Activated CD4-positive, alpha-beta T cell treated with anti-CD3 and anti-CD28 coated beads, Interleukin-2, amount 10 ng/mL, durations not matched to agents 24 days and 14 days (primary cell): ENCODE measurements at regions not wholly inside any gene's neighbourhood (a gene's known extent, or its start where the extent isn't known, plus 50 kb on each side); places are given as distances from the start of the nearest gene placed in this dataset.

Source experiments
- DNase-seq: peaks from one replicate; pipeline ENCODE4 v3.0.0; 2022
- H3K27ac Mint-ChIP-seq: one replicate; pipeline ENCODE4 v1.8.0; 2022; ENCODE audit warnings: mild to moderate bottlenecking, mixed read lengths
- H3K27me3 Mint-ChIP-seq: one replicate; pipeline ENCODE4 v1.8.0; 2022; ENCODE audit warnings: mixed read lengths
- H3K36me3 Mint-ChIP-seq: one replicate; pipeline ENCODE4 v1.8.0; 2022; ENCODE audit warnings: low read depth, mild to moderate bottlenecking, mixed read lengths
- H3K4me1 Mint-ChIP-seq: one replicate; pipeline ENCODE4 v1.8.0; 2021; ENCODE audit warnings: mixed read lengths
- H3K4me3 Mint-ChIP-seq: one replicate; pipeline ENCODE4 v1.8.0; 2022; ENCODE audit warnings: mild to moderate bottlenecking, moderate library complexity, mixed read lengths
- H3K9me3 Mint-ChIP-seq: one replicate; pipeline ENCODE4 v1.8.0; 2021; ENCODE audit warnings: mixed read lengths
- intact Hi-C: fragments of 100-400 bp; cut with micrococcal nuclease; formaldehyde crosslinking; loops from one replicate; pipeline ENCODE4 v1.15.1; 2023

- intact Hi-C loops: no loop called here
- Mint-ChIP-seq H3K9me3 (peaks cover 30% of the 10 kb centered on the region), H3K4me1 (peaks cover 38% of the 10 kb centered on the region), H3K27me3 (peaks cover 8% of the 10 kb centered on the region), H3K27ac (no peak overlapping the region), H3K36me3 (peaks cover 9% of the 10 kb centered on the region), H3K4me3 (no peak overlapping the region)
- no peak for DNase-seq
These were observed 245.3 kb downstream of the CASP12 start for GRCh38 chr11:104652996-104653395.

- intact Hi-C loops: no loop called here
- H3K36me3 Mint-ChIP-seq: peaks cover 5% of the 10 kb centered on the region
- H3K27me3 Mint-ChIP-seq: peaks cover 3% of the 10 kb centered on the region
- DNase-seq: peak; percentile 60
- no peak overlapping the region for H3K27ac Mint-ChIP-seq
- H3K9me3 Mint-ChIP-seq: peaks cover 20% of the 10 kb centered on the region
- no peak overlapping the region for H3K4me3 Mint-ChIP-seq
- peaks cover 16% of the 10 kb centered on the region for H3K4me1 Mint-ChIP-seq
These were observed 248.0 kb downstream of the CASP12 start for GRCh38 chr11:104650234-104650633.

GRCh38 chr11:104649002-104649401 lies 249.3 kb downstream of the CASP12 start:
- Mint-ChIP-seq H3K4me3 (no peak overlapping the region), H3K4me1 (peaks cover 12% of the 10 kb centered on the region), H3K36me3 (peaks cover 5% of the 10 kb centered on the region), H3K9me3 (peaks cover 16% of the 10 kb centered on the region), H3K27me3 (no peaks in the 10 kb centered on the region), H3K27ac (no peak overlapping the region)
- no peak for DNase-seq
- intact Hi-C loops: no loop called here

GRCh38 chr11:104645261-104646222 lies 252.7 kb downstream of the CASP12 start:
- Mint-ChIP-seq H3K9me3 (peaks cover 12% of the 10 kb centered on the region), H3K36me3 (peaks cover 3% of the 10 kb centered on the region), H3K27me3 (no peaks in the 10 kb centered on the region), H3K4me1 (peaks cover 4% of the 10 kb centered on the region), H3K4me3 (no peak overlapping the region), H3K27ac (no peak overlapping the region)
- intact Hi-C loops: no loop called here
- DNase-seq: no peak

GRCh38 chr11:104637662-104638170 lies 260.5 kb downstream of the CASP12 start:
- intact Hi-C loops: no loop called here
- Mint-ChIP-seq H3K27me3 (no peaks in the 10 kb centered on the region), H3K4me3 (no peak overlapping the region), H3K4me1 (peaks cover 4% of the 10 kb centered on the region), H3K9me3 (no peaks in the 10 kb centered on the region), H3K27ac (no peak overlapping the region), H3K36me3 (no peaks in the 10 kb centered on the region)
- no peak for DNase-seq

GRCh38 chr11:104633226-104633625 lies 265.0 kb downstream of the CASP12 start:
- Mint-ChIP-seq H3K4me1 (peaks cover 2% of the 10 kb centered on the region), H3K9me3 (peaks cover 5% of the 10 kb centered on the region), H3K27ac (no peak overlapping the region), H3K36me3 (no peaks in the 10 kb centered on the region), H3K27me3 (no peaks in the 10 kb centered on the region), H3K4me3 (no peak overlapping the region)
- intact Hi-C loops: no loop called here
- DNase-seq: no peak

- Mint-ChIP-seq H3K4me1 (no peaks in the 10 kb centered on the region), H3K27ac (no peak overlapping the region), H3K9me3 (peaks cover 8% of the 10 kb centered on the region), H3K4me3 (no peak overlapping the region), H3K27me3 (no peaks in the 10 kb centered on the region), H3K36me3 (no peaks in the 10 kb centered on the region)
- intact Hi-C loops: no loop called here
- no peak for DNase-seq
These were observed 267.9 kb downstream of the CASP12 start for GRCh38 chr11:104630352-104630751.

- intact Hi-C loops: no loop called here
- peaks cover 14% of the 10 kb centered on the region for H3K9me3 Mint-ChIP-seq
- no peaks in the 10 kb centered on the region for H3K27me3 Mint-ChIP-seq
- H3K4me3 Mint-ChIP-seq: no peak overlapping the region
- DNase-seq: no peak
- no peak overlapping the region for H3K27ac Mint-ChIP-seq
- no peaks in the 10 kb centered on the region for H3K36me3 Mint-ChIP-seq
- H3K4me1 Mint-ChIP-seq: peaks cover 7% of the 10 kb centered on the region
These were observed 273.0 kb downstream of the CASP12 start for GRCh38 chr11:104625246-104625645.

GRCh38 chr11:104624021-104624420 lies 274.2 kb downstream of the CASP12 start:
- no peak for DNase-seq
- H3K9me3 Mint-ChIP-seq: peaks cover 14% of the 10 kb centered on the region
- no peak overlapping the region for H3K27ac Mint-ChIP-seq
- peaks cover 7% of the 10 kb centered on the region for H3K4me1 Mint-ChIP-seq
- no peaks in the 10 kb centered on the region for H3K27me3 Mint-ChIP-seq
- intact Hi-C loops: loop anchor here (1.0 kb wide), 1 partner anchor 31 kb away; no protein-coding TSS in a partner anchor
- no peak overlapping the region for H3K4me3 Mint-ChIP-seq
- H3K36me3 Mint-ChIP-seq: no peaks in the 10 kb centered on the region

GRCh38 chr11:104623518-104623917 lies 274.7 kb downstream of the CASP12 start:
- Mint-ChIP-seq H3K4me1 (peaks cover 7% of the 10 kb centered on the region), H3K4me3 (no peak overlapping the region), H3K36me3 (no peaks in the 10 kb centered on the region), H3K27ac (no peak overlapping the region), H3K27me3 (no peaks in the 10 kb centered on the region), H3K9me3 (peaks cover 14% of the 10 kb centered on the region)
- DNase-seq: no peak
- intact Hi-C loops: no loop called here

GRCh38 chr11:104620991-104621390 lies 277.3 kb downstream of the CASP12 start:
- Mint-ChIP-seq H3K4me3 (no peak overlapping the region), H3K36me3 (peaks cover 10% of the 10 kb centered on the region), H3K27ac (no peak overlapping the region), H3K27me3 (no peaks in the 10 kb centered on the region), H3K4me1 (peaks cover 7% of the 10 kb centered on the region), H3K9me3 (peaks cover 23% of the 10 kb centered on the region)
- DNase-seq: no peak
- intact Hi-C loops: no loop called here

- Mint-ChIP-seq H3K4me3 (no peak overlapping the region), H3K9me3 (peaks cover 30% of the 10 kb centered on the region), H3K27me3 (no peaks in the 10 kb centered on the region), H3K36me3 (peaks cover 10% of the 10 kb centered on the region), H3K4me1 (peaks cover 12% of the 10 kb centered on the region), H3K27ac (no peak overlapping the region)
- intact Hi-C loops: no loop called here
- no peak for DNase-seq
These were observed 278.5 kb downstream of the CASP12 start for GRCh38 chr11:104619751-104620150.

- Mint-ChIP-seq H3K27me3 (no peaks in the 10 kb centered on the region), H3K36me3 (peaks cover 10% of the 10 kb centered on the region), H3K4me1 (peaks cover 12% of the 10 kb centered on the region), H3K4me3 (no peak overlapping the region), H3K27ac (no peak overlapping the region), H3K9me3 (peaks cover 30% of the 10 kb centered on the region)
- DNase-seq: no peak
- intact Hi-C loops: no loop called here
These were observed 279.3 kb downstream of the CASP12 start for GRCh38 chr11:104618954-104619353.

GRCh38 chr11:104614961-104615360 lies 283.3 kb downstream of the CASP12 start:
- peaks cover 12% of the 10 kb centered on the region for H3K4me1 Mint-ChIP-seq
- intact Hi-C loops: loop anchor here (5.0 kb wide), 1 partner anchor 92 kb away; no protein-coding TSS in a partner anchor

More at GRCh38 chr11:104614961-104615360, 283.3 kb downstream of the CASP12 start:
- H3K27ac Mint-ChIP-seq: no peak overlapping the region
- no peak overlapping the region for H3K4me3 Mint-ChIP-seq
- no peak for DNase-seq
- peaks cover 10% of the 10 kb centered on the region for H3K36me3 Mint-ChIP-seq
- peaks cover 23% of the 10 kb centered on the region for H3K9me3 Mint-ChIP-seq
- H3K27me3 Mint-ChIP-seq: no peaks in the 10 kb centered on the region
